Left hindlimb (tissue), 1 donor: ENCODE measurements at regions not wholly inside any gene's neighbourhood (a gene's known extent, or its start where the extent isn't known, plus 50 kb on each side); places are given as distances from the start of the nearest gene placed in this dataset.
"Not testable (repeated sequence)": the region's sequence is repeated elsewhere in the genome, so short reads cannot be mapped to it uniquely, and the experiment has no call there.

ENCODE experiments used
- DNase-seq: peaks from one replicate; pipeline ENCODE4 v3.0.0-alpha.2; 2018

- no peak for DNase-seq
These were observed 319.3 kb upstream of the CHD1 start for GRCh38 chr5:99248066-99248465.

- no peak for DNase-seq
These were observed 318.5 kb upstream of the CHD1 start for GRCh38 chr5:99247346-99247745.

DNA sequence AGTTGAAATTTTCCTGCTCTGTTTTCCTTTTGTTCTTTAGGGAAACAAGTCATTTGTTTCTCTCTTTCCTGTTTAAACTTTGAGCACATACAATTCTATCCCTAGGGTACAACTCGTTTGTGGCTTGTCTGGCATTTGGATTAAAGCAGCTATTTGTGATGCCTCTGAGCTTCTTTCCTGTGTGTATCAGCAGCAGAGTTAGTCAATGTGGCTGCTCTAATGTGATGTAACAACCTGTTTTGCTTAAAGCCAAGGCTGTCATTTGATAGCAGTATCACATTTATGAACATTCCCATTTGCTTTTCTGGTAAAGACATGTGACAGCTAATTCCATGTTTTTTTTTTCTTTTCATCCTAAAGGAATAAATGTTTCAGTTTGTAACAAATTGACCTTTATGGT, 314.3 kb upstream of the CHD1 start:
- no peak for DNase-seq

GRCh38 chr5:99239826-99240360, 311.1 kb upstream of the CHD1 start:
- DNase-seq: no peak

GRCh38 chr5:99191206-99191745, 262.5 kb upstream of the CHD1 start:
- no peak for DNase-seq

GRCh38 chr5:99187611-99188010, 258.8 kb upstream of the CHD1 start:
- no peak for DNase-seq

GRCh38 chr5:99179206-99179605, 250.4 kb upstream of the CHD1 start:
- no peak for DNase-seq

GRCh38 chr5:99177796-99178195, 249.0 kb upstream of the CHD1 start:
- no peak for DNase-seq

DNA sequence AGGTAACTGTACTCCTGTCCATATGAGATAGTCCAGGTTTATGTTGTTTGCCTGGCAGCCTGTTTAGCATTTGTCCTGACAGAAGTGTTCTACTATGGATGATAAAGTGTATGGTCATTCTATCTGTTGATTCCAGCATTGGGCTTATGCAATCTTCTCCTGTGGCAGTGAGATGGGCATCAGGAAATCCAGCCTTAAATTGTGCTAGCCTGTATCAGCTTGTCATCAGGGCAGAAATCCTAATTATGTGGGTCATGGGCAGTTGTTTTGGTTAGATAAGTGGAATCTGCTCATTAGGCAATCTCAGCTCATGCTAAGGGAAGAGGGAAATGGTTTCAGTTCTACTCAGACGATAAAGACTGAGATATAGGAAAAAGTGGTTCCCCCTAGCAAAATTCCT, 247.4 kb upstream of the CHD1 start:
- DNase-seq: no peak

GRCh38 chr5:99169309-99169708, 240.5 kb upstream of the CHD1 start:
- DNase-seq: no peak

DNA sequence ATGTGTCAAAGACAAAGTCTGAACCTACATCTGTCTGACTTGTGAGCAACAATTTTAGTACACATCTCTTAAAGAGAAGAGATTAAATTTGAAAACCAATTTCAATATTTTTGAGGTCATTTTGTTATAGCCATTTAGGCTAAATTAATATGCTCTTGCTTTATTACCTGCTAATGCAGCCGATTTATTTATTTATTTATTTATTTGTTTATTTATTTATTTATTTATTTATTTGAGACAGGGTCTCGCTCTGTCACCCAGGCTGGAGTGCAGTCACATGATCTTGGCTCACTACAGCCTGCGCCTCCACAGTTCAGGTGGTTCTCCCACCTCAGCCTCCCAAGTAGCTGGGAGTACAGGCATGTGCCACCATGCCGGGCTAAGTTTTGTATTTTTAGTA, 232.7 kb upstream of the CHD1 start:
- not testable (repeated sequence) for DNase-seq

DNA sequence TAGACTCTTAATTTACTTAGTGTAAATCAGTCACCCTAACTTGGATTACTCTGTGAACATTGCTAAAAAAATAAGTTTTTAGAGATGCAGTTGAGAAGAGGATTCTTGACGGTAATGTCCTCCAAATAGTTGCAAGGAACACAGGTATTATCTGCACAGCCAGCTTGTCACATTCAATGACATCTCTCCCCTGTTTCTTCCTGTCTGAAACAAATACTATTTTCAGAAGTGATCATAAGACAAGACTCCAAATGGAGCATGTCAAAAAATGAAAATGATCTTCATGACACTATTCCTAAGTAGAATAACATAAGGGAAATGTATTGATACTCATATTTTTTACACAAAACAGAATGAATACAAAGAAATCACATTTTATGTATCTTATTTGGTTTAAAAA, 227.9 kb upstream of the CHD1 start:
- no peak for DNase-seq

DNA sequence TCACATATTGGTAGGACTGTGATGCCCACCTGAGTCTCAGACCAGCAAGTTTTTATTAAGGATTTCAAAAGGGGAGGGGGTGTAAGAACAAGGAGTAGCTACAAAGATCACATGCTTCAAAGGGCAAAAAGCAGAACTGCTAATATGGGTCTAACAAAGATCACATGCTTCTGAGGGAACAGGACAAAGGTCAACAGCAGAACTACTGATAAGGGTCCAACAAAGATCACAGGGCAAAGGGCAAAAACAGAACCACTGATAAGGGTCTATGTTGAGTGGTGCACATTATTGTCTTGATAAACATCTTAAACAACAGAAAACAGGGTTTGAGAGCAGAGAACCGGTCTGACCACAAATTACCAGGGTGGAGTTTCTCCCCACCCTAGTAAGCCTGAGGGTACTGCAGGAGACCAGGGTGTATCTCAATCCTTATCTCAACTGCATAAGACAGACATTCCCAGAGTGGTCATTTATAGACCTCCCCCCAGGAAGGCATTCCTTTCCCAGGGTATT, 214.5 kb upstream of the CHD1 start:
- not testable (repeated sequence) for DNase-seq

DNA sequence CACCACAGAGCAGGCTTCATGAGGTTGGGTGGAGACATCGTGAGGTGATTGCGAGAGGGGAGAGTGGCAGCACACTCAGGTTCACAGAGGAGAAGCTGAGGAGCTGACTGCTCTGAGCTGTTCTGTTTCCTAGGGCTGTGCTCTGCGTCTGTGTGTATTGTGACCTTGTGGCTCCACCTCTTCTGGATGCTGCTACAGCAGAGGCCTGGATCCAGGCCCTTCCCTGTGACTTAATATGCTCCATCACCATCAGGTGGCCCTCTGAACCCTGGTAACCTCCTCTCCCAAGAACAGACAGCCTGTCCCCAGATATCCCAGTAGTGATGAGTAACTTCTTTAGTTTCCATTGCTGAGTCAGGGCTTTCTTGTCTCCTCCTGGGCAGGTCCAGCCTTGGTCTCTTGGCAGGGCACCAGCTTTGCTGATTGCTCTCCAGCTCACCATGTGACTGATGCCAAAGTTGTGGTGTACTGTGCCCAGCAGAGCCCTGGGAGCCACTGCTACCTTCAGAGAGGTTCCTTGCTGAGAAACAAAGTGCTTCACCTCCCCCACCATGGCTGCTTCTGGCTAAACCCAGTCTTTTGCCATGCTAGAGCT, 212.8 kb upstream of the CHD1 start:
- no peak for DNase-seq

- no peak for DNase-seq
These were observed 210.1 kb upstream of the CHD1 start for GRCh38 chr5:99138911-99139310.

DNA sequence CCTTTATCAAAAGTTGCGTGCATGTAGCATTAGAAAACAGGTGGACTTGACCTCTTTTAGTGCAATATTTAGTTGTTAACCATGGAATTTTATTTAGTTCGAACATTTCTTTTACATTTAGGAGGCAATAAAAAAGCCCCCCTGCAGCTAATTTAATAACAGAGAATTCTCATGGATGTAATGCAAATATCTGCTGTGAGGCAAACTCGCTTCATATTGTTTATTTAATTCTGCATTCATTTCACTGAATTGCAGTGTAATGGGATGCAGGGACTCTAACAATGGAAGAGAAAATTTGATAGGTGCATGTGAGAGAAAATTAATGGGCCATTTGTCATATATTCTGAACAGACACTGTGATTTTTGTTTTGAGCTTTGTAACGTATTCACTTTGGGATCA, 205.1 kb upstream of the CHD1 start:
- no peak for DNase-seq

DNA sequence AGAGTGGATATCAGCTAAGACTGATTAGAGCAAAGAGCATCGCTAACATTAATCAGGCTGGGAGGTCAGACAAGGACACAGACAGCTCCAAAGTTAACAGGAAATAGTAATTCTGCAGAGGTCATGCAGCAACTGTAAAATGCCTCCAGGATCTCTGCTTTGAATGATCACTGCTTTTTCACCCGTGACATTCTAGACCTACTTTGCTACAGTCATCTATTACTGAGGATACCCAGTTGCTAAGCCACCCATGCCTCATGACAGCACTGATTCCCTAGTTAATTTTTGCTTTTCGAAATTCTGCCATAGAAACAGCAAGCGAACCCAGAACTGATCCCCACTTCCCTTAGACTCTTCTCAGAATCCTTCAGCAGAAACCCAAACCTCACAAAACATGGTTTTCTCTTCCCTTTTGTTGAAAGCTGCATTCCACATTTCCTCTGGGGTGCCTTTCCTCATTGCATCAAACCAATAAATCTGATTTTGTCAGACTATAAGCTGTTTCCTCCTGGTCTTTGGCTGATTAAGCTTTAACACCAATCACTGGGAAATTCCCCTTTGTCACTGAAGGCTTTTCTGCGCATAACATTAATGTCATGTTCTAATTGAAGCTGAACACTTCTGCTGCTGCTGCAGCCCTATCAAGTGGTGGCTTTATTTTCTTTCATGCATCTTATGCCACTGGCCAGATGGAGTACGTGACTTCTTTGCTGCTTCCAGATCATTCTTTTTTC, 201.1 kb upstream of the CHD1 start:
- no peak for DNase-seq

GRCh38 chr5:99122976-99123375, 194.2 kb upstream of the CHD1 start:
- no peak for DNase-seq

- DNase-seq: no peak
These were observed 190.5 kb upstream of the CHD1 start for GRCh38 chr5:99119326-99119725.

GRCh38 chr5:99116526-99116925, 187.7 kb upstream of the CHD1 start:
- no peak for DNase-seq

- no peak for DNase-seq
These were observed 181.1 kb upstream of the CHD1 start for GRCh38 chr5:99109894-99110293.

- no peak for DNase-seq
These were observed 176.4 kb upstream of the CHD1 start for GRCh38 chr5:99105216-99105615.

DNA sequence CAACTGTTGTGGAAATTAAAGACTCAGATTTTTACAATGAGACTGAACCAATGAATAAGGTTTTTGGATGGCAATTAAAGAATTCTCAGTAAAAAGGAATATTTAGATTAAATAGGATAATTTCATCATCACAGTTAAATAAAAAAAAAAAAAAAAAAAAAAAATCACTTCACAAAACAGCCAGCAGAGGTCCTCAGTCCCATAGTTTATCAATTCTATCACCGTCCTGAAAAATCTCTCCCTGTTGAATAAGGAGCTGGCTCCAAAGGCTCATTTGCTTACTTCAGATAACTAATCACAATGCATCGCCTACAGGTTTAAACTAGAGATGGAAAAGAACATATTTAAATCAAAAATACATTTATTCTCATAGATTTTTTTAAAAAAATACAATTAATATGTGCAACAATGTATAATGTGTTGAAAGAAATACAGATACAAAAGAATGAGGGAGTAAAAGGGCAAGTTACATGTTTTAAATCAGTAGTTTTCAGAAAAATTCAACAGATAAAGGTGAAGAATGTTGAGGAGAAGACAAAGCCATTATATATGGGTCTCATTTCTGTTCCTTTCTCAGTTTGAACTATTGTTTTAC, 175.8 kb upstream of the CHD1 start:
- no peak for DNase-seq
